ENCODE measurements at regions not wholly inside any gene's neighbourhood (a gene's known extent, or its start where the extent isn't known, plus 50 kb on each side); places are given as distances from the start of the nearest gene placed in this dataset.

DNA sequence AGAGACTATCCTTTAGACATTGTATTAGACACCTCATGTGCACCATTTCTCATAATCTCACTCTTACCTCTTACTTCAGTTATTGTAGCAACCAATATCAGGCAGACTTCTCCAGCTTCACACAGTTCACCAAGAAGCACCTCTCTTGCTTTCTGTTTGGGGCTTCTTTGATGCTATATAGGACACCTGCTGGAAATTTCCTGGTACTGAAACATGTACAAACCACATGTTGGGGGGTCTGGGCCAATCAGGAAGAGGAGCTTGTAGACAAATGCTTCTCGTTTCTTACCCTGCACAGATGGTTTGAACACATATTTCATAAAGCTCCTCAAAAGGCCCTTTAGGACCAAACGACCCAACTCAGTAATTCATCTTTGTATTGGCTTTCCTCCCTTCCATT lies 212.1 kb downstream of the IZUMO3 start:
- no peaks in the 10 kb centered on the region for H3K4me1 ChIP-seq
- H3K9me3 ChIP-seq: no peaks in the 10 kb centered on the region
- H3K4me3 ChIP-seq: no peak overlapping the region
- no peaks in the 10 kb centered on the region for H3K27me3 ChIP-seq
- DNase-seq: no peak
- intact Hi-C loops (cut with DNase I): no loop called here
- 25 to 34% methylated on average over 2 of the region's 2 CpGs for WGBS, 2 donors
- no peaks in the 10 kb centered on the region for H3K36me3 ChIP-seq
- no peak overlapping the region for H3K27ac ChIP-seq
- no peak for TF ChIP-seq CTCF (IDR thresholded peaks at IDR 0.05)
- TF ChIP-seq POLR2A (IDR thresholded peaks at IDR 0.05): no peak

DNA sequence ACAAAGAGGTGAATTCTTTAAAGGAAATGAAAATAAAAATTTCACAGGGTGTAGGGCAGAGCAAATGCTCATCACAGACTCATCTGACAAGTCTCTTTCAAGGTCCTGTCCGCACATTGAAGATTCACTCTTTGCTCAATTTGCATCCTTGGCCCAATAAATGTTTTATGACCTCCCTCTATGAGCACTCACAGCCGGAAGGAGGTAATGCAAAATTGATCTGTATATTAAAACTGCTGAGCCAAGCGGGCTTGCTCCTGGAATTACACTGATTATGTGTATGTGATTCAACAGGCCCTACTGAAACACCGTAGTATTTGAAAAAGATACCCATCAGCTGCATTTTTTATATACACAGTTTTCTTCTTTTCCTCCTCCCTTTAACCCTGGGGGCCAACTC lies 246.8 kb downstream of the IZUMO3 start:
- Histone ChIP-seq H3K36me3 (no peaks in the 10 kb centered on the region), H3K4me1 (no peaks in the 10 kb centered on the region), H3K27ac (no peak overlapping the region), H3K27me3 (no peaks in the 10 kb centered on the region), H3K9me3 (peaks cover 0 to 3% (median under 1%) of the 10 kb centered on the region in 3 donors), H3K4me3 (no peak overlapping the region)
- 80 to 91% methylated on average over 4 of the region's 4 CpGs for WGBS, 2 donors
- TF ChIP-seq CTCF (IDR thresholded peaks at IDR 0.05): no peak
- no peak for TF ChIP-seq POLR2A (IDR thresholded peaks at IDR 0.05)
- intact Hi-C loops (cut with DNase I): no loop called here
- no peak for DNase-seq

- 65 to 79% methylated on average over 2 of the region's 2 CpGs for WGBS, 2 donors
- H3K27ac ChIP-seq: no peak overlapping the region
- intact Hi-C loops (cut with DNase I): no loop called here
- H3K27me3 ChIP-seq: no peaks in the 10 kb centered on the region
- DNase-seq: no peak
- H3K36me3 ChIP-seq: no peaks in the 10 kb centered on the region
- no peak overlapping the region for H3K4me3 ChIP-seq
- no peaks in the 10 kb centered on the region for H3K9me3 ChIP-seq
- TF ChIP-seq POLR2A (IDR thresholded peaks at IDR 0.05) (no peak), CTCF (IDR thresholded peaks at IDR 0.05) (no peak)
- H3K4me1 ChIP-seq: no peaks in the 10 kb centered on the region
Measured at GRCh38 chr9:24297931-24298330, 247.8 kb downstream of the IZUMO3 start.

DNA sequence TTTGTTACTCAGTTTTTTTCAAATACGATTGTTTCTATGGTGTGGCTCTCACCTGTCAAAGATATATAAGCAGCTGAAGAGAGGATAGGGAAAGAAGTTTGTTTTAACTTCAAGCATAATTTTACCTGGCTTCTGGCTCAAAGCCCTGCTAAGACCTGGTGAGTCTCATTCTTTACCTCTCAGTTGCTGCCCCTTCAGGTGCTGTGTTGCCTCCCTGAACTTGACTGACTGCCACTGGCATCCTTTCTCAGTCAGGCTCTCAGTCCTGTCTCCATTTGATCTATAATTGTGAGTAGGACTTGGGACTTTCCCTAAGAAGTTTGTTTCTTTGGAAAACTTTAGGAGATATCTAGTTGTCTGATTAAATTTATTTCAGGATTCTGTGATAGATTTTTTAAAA lies 249.6 kb downstream of the IZUMO3 start:
- Histone ChIP-seq H3K27me3 (no peaks in the 10 kb centered on the region), H3K4me1 (no peaks in the 10 kb centered on the region), H3K36me3 (no peaks in the 10 kb centered on the region), H3K9me3 (no peaks in the 10 kb centered on the region), H3K4me3 (no peak overlapping the region), H3K27ac (no peak overlapping the region)
- TF ChIP-seq CTCF (IDR thresholded peaks at IDR 0.05) (no peak), POLR2A (IDR thresholded peaks at IDR 0.05) (no peak)
- DNase-seq: no peak
- WGBS, 2 donors: 35 to 48% methylated on average over 1 of the region's 1 CpG
- intact Hi-C loops (cut with DNase I): no loop called here

GRCh38 chr9:24293386-24293785 lies 252.3 kb downstream of the IZUMO3 start:
- Histone ChIP-seq H3K27me3 (no peaks in the 10 kb centered on the region), H3K9me3 (peaks cover 0 to 4% (median 0%) of the 10 kb centered on the region in 3 donors), H3K4me1 (no peaks in the 10 kb centered on the region), H3K36me3 (no peaks in the 10 kb centered on the region), H3K4me3 (no peak overlapping the region), H3K27ac (no peak overlapping the region)
- intact Hi-C loops (cut with DNase I): no loop called here
- TF ChIP-seq CTCF (IDR thresholded peaks at IDR 0.05): no peak
- TF ChIP-seq POLR2A (IDR thresholded peaks at IDR 0.05): no peak
- no peak for DNase-seq
- 19 to 30% methylated on average over 4 of the region's 4 CpGs for WGBS, 2 donors

Measured in esophagus squamous epithelium (tissue), 5 donors.